ENCODE measurements at regions not wholly inside any gene's neighbourhood (a gene's known extent, or its start where the extent isn't known, plus 50 kb on each side); places are given as distances from the start of the nearest gene placed in this dataset.

DNA sequence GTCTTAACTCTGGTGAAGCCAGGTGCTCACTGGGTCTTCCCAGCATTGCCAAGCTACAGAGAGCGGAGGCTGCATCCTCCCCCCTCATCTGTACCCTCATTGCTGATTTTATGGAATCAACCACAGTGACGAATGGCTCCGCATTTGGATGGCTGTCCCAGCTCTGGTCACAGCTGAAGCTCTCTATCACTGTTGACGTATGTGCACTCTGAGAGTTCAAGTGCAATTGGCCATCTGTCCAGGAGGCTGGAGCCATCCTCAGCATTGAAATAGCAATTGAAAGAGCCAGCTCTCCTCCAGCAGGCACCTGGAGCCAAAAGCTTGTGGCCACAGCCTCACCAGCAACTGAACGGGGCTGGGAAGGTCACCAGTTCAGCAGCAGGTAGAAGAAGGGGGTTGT lies 494.1 kb downstream of the TMEM114 start:
- ChIA-PET CTCF (no interaction called here), POLR2A (no interaction called here)
- Histone ChIP-seq H3K4me1 (ENCODE audit: control insufficient read depth, insufficient read depth, low read length) (no peaks in the 10 kb centered on the region), H3K4me3 (ENCODE audit: low read depth, low read length) (no peak overlapping the region), H3K9me3 (ENCODE audit: control insufficient read depth, insufficient read depth, low read depth, low read length) (no peaks in the 10 kb centered on the region), H3K27ac (ENCODE audit: extremely low read depth, low read depth, low read length) (no peak overlapping the region), H3K36me3 (ENCODE audit: control insufficient read depth in 2 of 2, insufficient read depth in 1 of 2, low read length in 2 of 2) (no peaks in the 10 kb centered on the region)
- TF ChIP-seq ZNF76 (tag by site-specific recombination; IDR thresholded peaks at IDR 0.05; ENCODE audit: borderline replicate concordance, low read depth), result no peak
- TF ChIP-seq ZNF211 (tag by site-specific recombination; IDR thresholded peaks at IDR 0.05; ENCODE audit: low read depth), result no peak
- no peak for TF ChIP-seq ZNF707 (tag by site-specific recombination; IDR thresholded peaks at IDR 0.05)
- TF ChIP-seq, protein P1, sequence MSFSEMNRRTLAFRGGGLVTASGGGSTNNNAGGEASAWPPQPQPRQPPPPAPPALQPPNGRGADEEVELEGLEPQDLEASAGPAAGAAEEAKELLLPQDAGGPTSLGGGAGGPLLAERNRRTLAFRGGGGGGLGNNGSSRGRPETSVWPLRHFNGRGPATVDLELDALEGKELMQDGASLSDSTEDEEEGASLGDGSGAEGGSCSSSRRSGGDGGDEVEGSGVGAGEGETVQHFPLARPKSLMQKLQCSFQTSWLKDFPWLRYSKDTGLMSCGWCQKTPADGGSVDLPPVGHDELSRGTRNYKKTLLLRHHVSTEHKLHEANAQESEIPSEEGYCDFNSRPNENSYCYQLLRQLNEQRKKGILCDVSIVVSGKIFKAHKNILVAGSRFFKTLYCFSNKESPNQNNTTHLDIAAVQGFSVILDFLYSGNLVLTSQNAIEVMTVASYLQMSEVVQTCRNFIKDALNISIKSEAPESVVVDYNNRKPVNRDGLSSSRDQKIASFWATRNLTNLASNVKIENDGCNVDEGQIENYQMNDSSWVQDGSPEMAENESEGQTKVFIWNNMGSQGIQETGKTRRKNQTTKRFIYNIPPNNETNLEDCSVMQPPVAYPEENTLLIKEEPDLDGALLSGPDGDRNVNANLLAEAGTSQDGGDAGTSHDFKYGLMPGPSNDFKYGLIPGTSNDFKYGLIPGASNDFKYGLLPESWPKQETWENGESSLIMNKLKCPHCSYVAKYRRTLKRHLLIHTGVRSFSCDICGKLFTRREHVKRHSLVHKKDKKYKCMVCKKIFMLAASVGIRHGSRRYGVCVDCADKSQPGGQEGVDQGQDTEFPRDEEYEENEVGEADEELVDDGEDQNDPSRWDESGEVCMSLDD (tag by site-specific recombination; IDR thresholded peaks at IDR 0.05), result no peak
- TF ChIP-seq ZFHX2 (tag by site-specific recombination; conservative IDR thresholded peaks at IDR 0.05), result no peak
- TF ChIP-seq ZNF658 (tag by site-specific recombination; IDR thresholded peaks at IDR 0.05), result no peak
- TF ChIP-seq, protein P2, sequence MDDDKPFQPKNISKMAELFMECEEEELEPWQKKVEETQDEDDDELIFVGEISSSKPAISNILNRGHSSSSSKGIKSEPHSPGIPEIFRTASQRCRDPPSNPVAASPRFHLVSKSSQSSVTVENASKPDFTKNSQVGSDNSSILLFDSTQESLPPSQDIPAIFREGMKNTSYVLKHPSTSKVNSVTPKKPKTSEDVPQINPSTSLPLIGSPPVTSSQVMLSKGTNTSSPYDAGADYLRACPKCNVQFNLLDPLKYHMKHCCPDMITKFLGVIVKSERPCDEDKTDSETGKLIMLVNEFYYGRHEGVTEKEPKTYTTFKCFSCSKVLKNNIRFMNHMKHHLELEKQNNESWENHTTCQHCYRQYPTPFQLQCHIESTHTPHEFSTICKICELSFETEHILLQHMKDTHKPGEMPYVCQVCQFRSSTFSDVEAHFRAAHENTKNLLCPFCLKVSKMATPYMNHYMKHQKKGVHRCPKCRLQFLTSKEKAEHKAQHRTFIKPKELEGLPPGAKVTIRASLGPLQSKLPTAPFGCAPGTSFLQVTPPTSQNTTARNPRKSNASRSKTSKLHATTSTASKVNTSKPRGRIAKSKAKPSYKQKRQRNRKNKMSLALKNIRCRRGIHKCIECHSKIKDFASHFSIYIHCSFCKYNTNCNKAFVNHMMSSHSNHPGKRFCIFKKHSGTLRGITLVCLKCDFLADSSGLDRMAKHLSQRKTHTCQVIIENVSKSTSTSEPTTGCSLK (tag by site-specific recombination; IDR thresholded peaks at IDR 0.05), result no peak

DNA sequence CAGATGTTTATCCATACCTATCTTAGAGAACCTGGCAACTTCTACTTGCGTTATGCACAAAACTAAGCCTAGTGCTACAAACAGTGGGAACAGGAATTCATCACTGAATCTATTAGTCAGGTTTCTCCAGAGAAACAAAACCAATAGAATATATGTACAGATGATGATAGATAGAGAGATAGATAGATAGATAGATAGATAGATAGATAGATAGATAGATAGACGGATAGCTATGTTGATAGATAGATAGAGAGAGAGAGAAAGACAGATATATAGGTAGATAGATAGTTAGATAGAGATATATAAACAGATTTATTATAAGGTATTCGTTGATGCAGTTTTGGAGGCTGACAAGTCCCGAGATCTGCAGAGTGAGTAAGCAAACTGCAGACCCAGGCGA lies 495.6 kb downstream of the TMEM114 start:
- Histone ChIP-seq H3K4me1 (ENCODE audit: control insufficient read depth, insufficient read depth, low read length) (no peaks in the 10 kb centered on the region), H3K27ac (ENCODE audit: extremely low read depth, low read depth, low read length) (no peak overlapping the region), H3K9me3 (ENCODE audit: control insufficient read depth, insufficient read depth, low read depth, low read length) (no peaks in the 10 kb centered on the region), H3K36me3 (ENCODE audit: control insufficient read depth in 2 of 2, insufficient read depth in 1 of 2, low read length in 2 of 2) (no peaks in the 10 kb centered on the region), H3K4me3 (ENCODE audit: low read depth, low read length) (no peak overlapping the region)
- POLR2A ChIA-PET, result no interaction called here
- CTCF ChIA-PET, result no interaction called here
- TF ChIP-seq ZNF747 (tag by site-specific recombination; IDR thresholded peaks at IDR 0.05) (no peak), ZNF202 (tag by site-specific recombination; IDR thresholded peaks at IDR 0.05; ENCODE audit: borderline replicate concordance) (no peak), ZBTB48 (tag by site-specific recombination; IDR thresholded peaks at IDR 0.05) (no peak), ZNF239 (tag by site-specific recombination; IDR thresholded peaks at IDR 0.05) (no peak), MZF1 (tag by site-specific recombination; IDR thresholded peaks at IDR 0.05; ENCODE audit: borderline replicate concordance) (no peak), ZNF23 (tag by site-specific recombination; IDR thresholded peaks at IDR 0.05; ENCODE audit: borderline replicate concordance) (no peak), KLF7 (tag by site-specific recombination; IDR thresholded peaks at IDR 0.05; ENCODE audit: borderline replicate concordance) (no peak), ZNF558 (tag by site-specific recombination; IDR thresholded peaks at IDR 0.05) (no peak), ZNF514 (tag by site-specific recombination; IDR thresholded peaks at IDR 0.05) (no peak)
- TF ChIP-seq, protein P3, sequence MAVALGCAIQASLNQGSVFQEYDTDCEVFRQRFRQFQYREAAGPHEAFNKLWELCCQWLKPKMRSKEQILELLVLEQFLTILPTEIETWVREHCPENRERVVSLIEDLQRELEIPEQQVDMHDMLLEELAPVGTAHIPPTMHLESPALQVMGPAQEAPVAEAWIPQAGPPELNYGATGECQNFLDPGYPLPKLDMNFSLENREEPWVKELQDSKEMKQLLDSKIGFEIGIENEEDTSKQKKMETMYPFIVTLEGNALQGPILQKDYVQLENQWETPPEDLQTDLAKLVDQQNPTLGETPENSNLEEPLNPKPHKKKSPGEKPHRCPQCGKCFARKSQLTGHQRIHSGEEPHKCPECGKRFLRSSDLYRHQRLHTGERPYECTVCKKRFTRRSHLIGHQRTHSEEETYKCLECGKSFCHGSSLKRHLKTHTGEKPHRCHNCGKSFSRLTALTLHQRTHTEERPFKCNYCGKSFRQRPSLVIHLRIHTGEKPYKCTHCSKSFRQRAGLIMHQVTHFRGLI (tag by site-specific recombination; IDR thresholded peaks at IDR 0.05), result no peak
- TF ChIP-seq, protein P4, sequence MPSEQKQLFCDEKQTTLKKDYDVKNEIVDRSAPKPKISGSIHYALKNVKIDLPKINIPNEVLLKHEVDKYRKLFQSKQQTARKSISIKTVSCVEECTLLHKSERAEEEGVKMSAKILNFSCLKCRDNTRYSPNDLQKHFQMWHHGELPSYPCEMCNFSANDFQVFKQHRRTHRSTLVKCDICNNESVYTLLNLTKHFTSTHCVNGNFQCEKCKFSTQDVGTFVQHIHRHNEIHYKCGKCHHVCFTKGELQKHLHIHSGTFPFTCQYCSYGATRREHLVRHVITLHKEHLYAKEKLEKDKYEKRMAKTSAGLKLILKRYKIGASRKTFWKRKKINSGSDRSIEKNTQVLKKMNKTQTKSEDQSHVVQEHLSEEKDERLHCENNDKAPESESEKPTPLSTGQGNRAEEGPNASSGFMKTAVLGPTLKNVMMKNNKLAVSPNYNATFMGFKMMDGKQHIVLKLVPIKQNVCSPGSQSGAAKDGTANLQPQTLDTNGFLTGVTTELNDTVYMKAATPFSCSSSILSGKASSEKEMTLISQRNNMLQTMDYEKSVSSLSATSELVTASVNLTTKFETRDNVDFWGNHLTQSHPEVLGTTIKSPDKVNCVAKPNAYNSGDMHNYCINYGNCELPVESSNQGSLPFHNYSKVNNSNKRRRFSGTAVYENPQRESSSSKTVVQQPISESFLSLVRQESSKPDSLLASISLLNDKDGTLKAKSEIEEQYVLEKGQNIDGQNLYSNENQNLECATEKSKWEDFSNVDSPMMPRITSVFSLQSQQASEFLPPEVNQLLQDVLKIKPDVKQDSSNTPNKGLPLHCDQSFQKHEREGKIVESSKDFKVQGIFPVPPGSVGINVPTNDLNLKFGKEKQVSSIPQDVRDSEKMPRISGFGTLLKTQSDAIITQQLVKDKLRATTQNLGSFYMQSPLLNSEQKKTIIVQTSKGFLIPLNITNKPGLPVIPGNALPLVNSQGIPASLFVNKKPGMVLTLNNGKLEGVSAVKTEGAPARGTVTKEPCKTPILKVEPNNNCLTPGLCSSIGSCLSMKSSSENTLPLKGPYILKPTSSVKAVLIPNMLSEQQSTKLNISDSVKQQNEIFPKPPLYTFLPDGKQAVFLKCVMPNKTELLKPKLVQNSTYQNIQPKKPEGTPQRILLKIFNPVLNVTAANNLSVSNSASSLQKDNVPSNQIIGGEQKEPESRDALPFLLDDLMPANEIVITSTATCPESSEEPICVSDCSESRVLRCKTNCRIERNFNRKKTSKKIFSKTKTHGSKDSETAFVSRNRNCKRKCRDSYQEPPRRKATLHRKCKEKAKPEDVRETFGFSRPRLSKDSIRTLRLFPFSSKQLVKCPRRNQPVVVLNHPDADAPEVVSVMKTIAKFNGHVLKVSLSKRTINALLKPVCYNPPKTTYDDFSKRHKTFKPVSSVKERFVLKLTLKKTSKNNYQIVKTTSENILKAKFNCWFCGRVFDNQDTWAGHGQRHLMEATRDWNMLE (tag by site-specific recombination; conservative IDR thresholded peaks at IDR 0.05; ENCODE audit: low read depth), result no peak
- TF ChIP-seq, protein P5, sequence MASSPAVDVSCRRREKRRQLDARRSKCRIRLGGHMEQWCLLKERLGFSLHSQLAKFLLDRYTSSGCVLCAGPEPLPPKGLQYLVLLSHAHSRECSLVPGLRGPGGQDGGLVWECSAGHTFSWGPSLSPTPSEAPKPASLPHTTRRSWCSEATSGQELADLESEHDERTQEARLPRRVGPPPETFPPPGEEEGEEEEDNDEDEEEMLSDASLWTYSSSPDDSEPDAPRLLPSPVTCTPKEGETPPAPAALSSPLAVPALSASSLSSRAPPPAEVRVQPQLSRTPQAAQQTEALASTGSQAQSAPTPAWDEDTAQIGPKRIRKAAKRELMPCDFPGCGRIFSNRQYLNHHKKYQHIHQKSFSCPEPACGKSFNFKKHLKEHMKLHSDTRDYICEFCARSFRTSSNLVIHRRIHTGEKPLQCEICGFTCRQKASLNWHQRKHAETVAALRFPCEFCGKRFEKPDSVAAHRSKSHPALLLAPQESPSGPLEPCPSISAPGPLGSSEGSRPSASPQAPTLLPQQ (tag by site-specific recombination; IDR thresholded peaks at IDR 0.05), result no peak
- TF ChIP-seq, protein P6, sequence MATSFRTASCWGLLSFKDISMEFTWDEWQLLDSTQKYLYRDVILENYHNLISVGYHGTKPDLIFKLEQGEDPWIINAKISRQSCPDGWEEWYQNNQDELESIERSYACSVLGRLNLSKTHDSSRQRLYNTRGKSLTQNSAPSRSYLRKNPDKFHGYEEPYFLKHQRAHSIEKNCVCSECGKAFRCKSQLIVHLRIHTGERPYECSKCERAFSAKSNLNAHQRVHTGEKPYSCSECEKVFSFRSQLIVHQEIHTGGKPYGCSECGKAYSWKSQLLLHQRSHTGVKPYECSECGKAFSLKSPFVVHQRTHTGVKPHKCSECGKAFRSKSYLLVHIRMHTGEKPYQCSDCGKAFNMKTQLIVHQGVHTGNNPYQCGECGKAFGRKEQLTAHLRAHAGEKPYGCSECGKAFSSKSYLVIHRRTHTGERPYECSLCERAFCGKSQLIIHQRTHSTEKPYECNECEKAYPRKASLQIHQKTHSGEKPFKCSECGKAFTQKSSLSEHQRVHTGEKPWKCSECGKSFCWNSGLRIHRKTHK (tag by site-specific recombination; IDR thresholded peaks at IDR 0.05), result no peak
